Epithelial cell of proximal tubule (primary cell): ENCODE measurements at regions not wholly inside any gene's neighbourhood (a gene's known extent, or its start where the extent isn't known, plus 50 kb on each side); places are given as distances from the start of the nearest gene placed in this dataset.

ENCODE experiments used
- DNase-seq: peaks from one replicate; pipeline ENCODE4 v3.0.0-alpha.2; 2011; ENCODE audit warnings: low read depth
- H3K4me3 ChIP-seq: 2 replicates; pipeline ENCODE4 v1.5.1; 2011; ENCODE audit warnings: low read depth, mild to moderate bottlenecking, low read length
- CTCF ChIP-seq: conservative IDR thresholded peaks from 2 replicates; pipeline ENCODE4 v1.5.1; 2012; ENCODE audit warnings: low read depth, mild to moderate bottlenecking, low read length

- DNase-seq: no peak
- TF ChIP-seq CTCF: no peak
- H3K4me3 ChIP-seq: no peak overlapping the region
Measured at GRCh38 chr20:6845141-6845540, 77.7 kb downstream of the BMP2 start.

- DNase-seq: no peak
- no peak for TF ChIP-seq CTCF
- no peak overlapping the region for H3K4me3 ChIP-seq
Measured at GRCh38 chr20:6848041-6848440, 80.6 kb downstream of the BMP2 start.

GRCh38 chr20:6848992-6849391, 81.5 kb downstream of the BMP2 start:
- TF ChIP-seq CTCF: no peak
- DNase-seq: no peak
- no peak overlapping the region for H3K4me3 ChIP-seq

GRCh38 chr20:6851136-6851535, 83.7 kb downstream of the BMP2 start:
- H3K4me3 ChIP-seq: no peak overlapping the region
- no peak for DNase-seq
- no peak for TF ChIP-seq CTCF

GRCh38 chr20:6852478-6852877, 85.0 kb downstream of the BMP2 start:
- H3K4me3 ChIP-seq: no peak overlapping the region
- no peak for TF ChIP-seq CTCF
- DNase-seq: no peak

- TF ChIP-seq CTCF: no peak
- no peak overlapping the region for H3K4me3 ChIP-seq
- no peak for DNase-seq
Measured at GRCh38 chr20:6855104-6855503, 87.6 kb downstream of the BMP2 start.

- TF ChIP-seq CTCF: no peak
- H3K4me3 ChIP-seq: no peak overlapping the region
- DNase-seq: no peak
Measured at GRCh38 chr20:6855796-6856195, 88.3 kb downstream of the BMP2 start.
